Trophoblast cell (in vitro differentiated cells and primary cell): ENCODE measurements at regions not wholly inside any gene's neighbourhood (a gene's known extent, or its start where the extent isn't known, plus 50 kb on each side); places are given as distances from the start of the nearest gene placed in this dataset.

Experiments
- DNase-seq, 2 donors: peaks; one replicate each; pipeline ENCODE4 v3.0.0-alpha.2; 2016
- H2AFZ ChIP-seq: 2 replicates; pipeline ENCODE4 v1.6.1; 2013; ENCODE audit warnings: low read length, moderate library complexity, mild to moderate bottlenecking; ENCODE audit not compliant: insufficient read depth, poor library complexity
- H2AK5ac ChIP-seq: 2 replicates; pipeline ENCODE4 v1.6.1; 2013; ENCODE audit warnings: mild to moderate bottlenecking, low read length
- H2BK120ac ChIP-seq: 2 replicates; pipeline ENCODE4 v1.6.1; 2013; ENCODE audit warnings: low read length, mild to moderate bottlenecking, moderate library complexity; ENCODE audit not compliant: insufficient read depth, poor library complexity
- H2BK12ac ChIP-seq: 2 replicates; pipeline ENCODE4 v1.6.1; 2013; ENCODE audit warnings: mild to moderate bottlenecking, low read length, moderate library complexity
- H2BK5ac ChIP-seq: 2 replicates; pipeline ENCODE4 v1.6.1; 2013; ENCODE audit warnings: low read length, low read depth, moderate library complexity, mild to moderate bottlenecking; ENCODE audit not compliant: poor library complexity
- H3K14ac ChIP-seq: 2 replicates; pipeline ENCODE4 v1.6.1; 2013; ENCODE audit warnings: mild to moderate bottlenecking, low read length
- H3K18ac ChIP-seq: 2 replicates; pipeline ENCODE4 v1.6.1; 2013; ENCODE audit warnings: mild to moderate bottlenecking, low read length
- H3K23ac ChIP-seq: 2 replicates; pipeline ENCODE4 v1.6.1; 2013; ENCODE audit warnings: low read length
- H3K27ac ChIP-seq: 2 replicates; pipeline ENCODE4 v1.5.1; 2013; ENCODE audit warnings: low read depth, mild to moderate bottlenecking, inconsistent platforms, low read length, moderate library complexity
- H3K27me3 ChIP-seq: 2 replicates; pipeline ENCODE4 v1.6.1; 2013; ENCODE audit warnings: inconsistent platforms, mild to moderate bottlenecking, low read length, moderate library complexity; ENCODE audit not compliant: insufficient read depth
- H3K36me3 ChIP-seq, 2 experiments: 1 replicate in 1 of 2; 2 replicates in 1 of 2; pipeline ENCODE4 v1.6.1; 2013; ENCODE audit warnings: low read length in 2 of 2, mild to moderate bottlenecking in 2 of 2, moderate library complexity in 1 of 2; ENCODE audit not compliant: insufficient read depth in 2 of 2, control insufficient read depth in 1 of 2
- H3K4ac ChIP-seq: 2 replicates; pipeline ENCODE4 v1.6.1; 2013; ENCODE audit warnings: low read depth, mild to moderate bottlenecking, low read length, moderate library complexity
- H3K4me1 ChIP-seq, 2 experiments: 1 replicate in 1 of 2; 2 replicates in 1 of 2; pipeline ENCODE4 v1.6.1; 2013; ENCODE audit warnings: low read length in 2 of 2, mild to moderate bottlenecking in 2 of 2, moderate library complexity in 1 of 2; ENCODE audit not compliant: insufficient read depth in 2 of 2, control insufficient read depth in 1 of 2
- H3K4me2 ChIP-seq: 2 replicates; pipeline ENCODE4 v1.6.1; 2013; ENCODE audit warnings: inconsistent platforms, mild to moderate bottlenecking, low read length, moderate library complexity
- H3K4me3 ChIP-seq: 2 replicates; pipeline ENCODE4 v1.5.1; 2013; ENCODE audit warnings: mild to moderate bottlenecking, low read depth, low read length, inconsistent platforms
- H3K79me1 ChIP-seq: one replicate; pipeline ENCODE4 v1.6.1; 2013; ENCODE audit warnings: low read length
- H3K79me2 ChIP-seq: 2 replicates; pipeline ENCODE4 v1.6.1; 2013; ENCODE audit warnings: low read length, mild to moderate bottlenecking; ENCODE audit not compliant: control insufficient read depth, insufficient read depth, poor library complexity
- H3K9ac ChIP-seq: 2 replicates; pipeline ENCODE4 v1.6.1; 2013; ENCODE audit warnings: mild to moderate bottlenecking, low read length
- H3K9me3 ChIP-seq: 2 replicates; pipeline ENCODE4 v1.6.1; 2013; ENCODE audit warnings: low read depth, mild to moderate bottlenecking, control low read depth, inconsistent platforms, low read length; ENCODE audit not compliant: insufficient read depth
- H4K12ac ChIP-seq: 2 replicates; pipeline ENCODE4 v1.6.1; 2013; ENCODE audit warnings: low read depth, mild to moderate bottlenecking, low read length, moderate library complexity
- H4K8ac ChIP-seq: 2 replicates; pipeline ENCODE4 v1.6.1; 2013; ENCODE audit warnings: low read depth, mild to moderate bottlenecking, low read length, moderate library complexity
- H4K91ac ChIP-seq: one replicate; pipeline ENCODE4 v1.6.1; 2013; ENCODE audit warnings: low read depth, mild to moderate bottlenecking, low read length, moderate library complexity
- WGBS: extraction: QIAGEN DNeasy Blood & Tissue Kit; methylation state at CpG from one replicate; pipeline ENCODE4 v1.1.7; 2013; ENCODE audit warnings: missing lambda C conversion rate; ENCODE audit not compliant: insufficient read length, insufficient coverage; ENCODE audit errors: extremely low coverage; 5-methylcytosine and 5-hydroxymethylcytosine counted together

DNA sequence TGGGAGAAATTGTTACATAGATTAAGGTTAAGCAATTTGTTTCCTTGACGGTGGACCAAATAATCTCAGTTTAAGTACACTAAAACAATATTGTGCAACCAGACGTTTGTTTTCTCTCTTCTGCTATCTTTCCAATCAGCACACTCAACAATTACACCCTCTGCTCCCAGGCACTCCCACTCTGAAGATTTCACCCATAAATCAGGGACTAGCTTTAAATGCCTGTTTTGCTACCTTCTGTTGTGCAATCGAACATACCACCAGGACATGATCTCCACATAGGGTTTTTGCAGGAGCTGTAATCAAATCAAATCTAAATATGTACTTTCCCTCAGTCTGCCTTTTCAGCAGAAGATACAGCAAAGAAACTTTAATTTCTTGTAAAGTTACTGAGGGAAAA lies 405.8 kb upstream of the TLE4 start:
- Histone ChIP-seq H3K18ac (no peak overlapping the region), H4K12ac (no peak overlapping the region), H2BK12ac (no peak overlapping the region), H2BK5ac (no peak overlapping the region), H3K9ac (no peak overlapping the region), H3K23ac (no peak overlapping the region), H2AFZ (no peak overlapping the region), H3K4me3 (no peak overlapping the region), H3K79me1 (peaks cover 5% of the 10 kb centered on the region), H2AK5ac (no peak overlapping the region), H3K79me2 (no peaks in the 10 kb centered on the region), H3K36me3 (no peaks in the 10 kb centered on the region), H3K4ac (no peak overlapping the region), H4K8ac (no peak overlapping the region), H3K27me3 (no peaks in the 10 kb centered on the region), H3K9me3 (no peaks in the 10 kb centered on the region), H3K4me1 (peaks cover 5 to 7% of the 10 kb centered on the region in 2 experiments), H3K4me2 (no peak overlapping the region), H2BK120ac (no peak overlapping the region), H3K27ac (no peak overlapping the region), H3K14ac (no peak overlapping the region), H4K91ac (no peak overlapping the region)
- no CpG with 5 or more reads among the region's 3 CpGs for WGBS
- peak; percentile 38 to 74 for DNase-seq

DNA sequence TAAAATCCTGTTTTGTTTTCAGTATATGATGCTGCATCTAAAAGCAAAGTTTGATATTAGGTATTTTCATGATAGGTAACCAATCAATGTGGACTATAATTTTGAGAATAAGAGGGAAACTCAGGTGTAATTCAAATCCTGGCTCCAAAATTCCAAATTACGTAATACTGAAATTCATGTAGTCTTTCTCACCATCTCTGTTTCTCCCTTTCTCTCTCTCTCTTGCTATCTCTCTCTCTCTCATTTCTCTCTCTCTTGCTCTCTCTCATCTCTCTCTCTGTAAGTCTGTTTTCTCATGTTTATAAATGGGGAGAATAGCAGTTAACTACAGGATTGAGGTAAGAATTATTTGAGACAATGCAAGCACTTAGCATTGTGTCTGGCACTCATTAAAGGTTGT lies 401.1 kb upstream of the TLE4 start:
- H2BK120ac ChIP-seq = no peak overlapping the region

DNA sequence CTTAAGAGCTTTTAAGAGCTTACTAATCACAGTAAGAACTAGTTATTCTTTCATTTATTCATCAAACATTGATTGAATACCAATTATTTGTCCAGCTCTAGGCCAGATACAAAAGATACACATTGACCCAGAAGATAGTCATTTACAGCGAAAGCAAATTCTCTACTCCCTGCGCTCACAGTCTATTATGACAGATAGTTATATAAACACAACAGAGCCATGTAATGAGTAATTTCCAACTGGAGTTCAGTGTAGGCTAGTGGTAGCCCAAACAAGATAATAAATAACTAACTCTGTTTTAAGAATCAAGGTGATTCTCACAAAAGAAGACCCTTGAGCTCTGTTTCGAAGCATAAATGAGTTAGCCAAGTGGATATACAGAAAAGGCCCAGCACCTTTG lies 397.8 kb upstream of the TLE4 start:
- Histone ChIP-seq H3K79me2 (no peaks in the 10 kb centered on the region), H2BK12ac (no peak overlapping the region), H4K8ac (no peak overlapping the region), H3K4me3 (no peak overlapping the region), H2BK5ac (no peak overlapping the region), H3K14ac (no peak overlapping the region), H3K36me3 (no peaks in the 10 kb centered on the region), H3K18ac (no peak overlapping the region), H3K23ac (no peak overlapping the region), H3K9me3 (no peaks in the 10 kb centered on the region), H4K91ac (no peak overlapping the region), H3K79me1 (no peaks in the 10 kb centered on the region), H2AK5ac (no peak overlapping the region), H4K12ac (no peak overlapping the region), H3K9ac (no peak overlapping the region), H3K27ac (no peak overlapping the region), H2AFZ (no peak overlapping the region), H3K4me1 (no peaks in the 10 kb centered on the region), H3K4ac (no peak overlapping the region), H2BK120ac (no peak overlapping the region), H3K4me2 (no peak overlapping the region), H3K27me3 (no peaks in the 10 kb centered on the region)
- WGBS = no CpG with 5 or more reads among the region's 3 CpGs
- no peak for DNase-seq

More for the DNA sequence above, 401.1 kb upstream of the TLE4 start:
- Histone ChIP-seq H3K79me2 (no peaks in the 10 kb centered on the region), H3K4ac (no peak overlapping the region), H3K9ac (no peak overlapping the region), H3K4me1 (peaks cover 5% of the 10 kb centered on the region in 2 experiments), H3K14ac (no peak overlapping the region), H3K4me2 (no peak overlapping the region), H4K8ac (no peak overlapping the region), H2BK12ac (no peak overlapping the region), H2AK5ac (no peak overlapping the region), H4K91ac (no peak overlapping the region), H3K9me3 (no peaks in the 10 kb centered on the region), H3K36me3 (no peaks in the 10 kb centered on the region), H3K79me1 (peaks cover 5% of the 10 kb centered on the region), H3K18ac (no peak overlapping the region), H2AFZ (no peak overlapping the region), H2BK5ac (no peak overlapping the region), H3K4me3 (no peak overlapping the region), H4K12ac (no peak overlapping the region), H3K27me3 (no peaks in the 10 kb centered on the region), H3K27ac (no peak overlapping the region), H3K23ac (no peak overlapping the region)
- no peak for DNase-seq
- WGBS = no CpG with 5 or more reads among the region's 1 CpG

DNA sequence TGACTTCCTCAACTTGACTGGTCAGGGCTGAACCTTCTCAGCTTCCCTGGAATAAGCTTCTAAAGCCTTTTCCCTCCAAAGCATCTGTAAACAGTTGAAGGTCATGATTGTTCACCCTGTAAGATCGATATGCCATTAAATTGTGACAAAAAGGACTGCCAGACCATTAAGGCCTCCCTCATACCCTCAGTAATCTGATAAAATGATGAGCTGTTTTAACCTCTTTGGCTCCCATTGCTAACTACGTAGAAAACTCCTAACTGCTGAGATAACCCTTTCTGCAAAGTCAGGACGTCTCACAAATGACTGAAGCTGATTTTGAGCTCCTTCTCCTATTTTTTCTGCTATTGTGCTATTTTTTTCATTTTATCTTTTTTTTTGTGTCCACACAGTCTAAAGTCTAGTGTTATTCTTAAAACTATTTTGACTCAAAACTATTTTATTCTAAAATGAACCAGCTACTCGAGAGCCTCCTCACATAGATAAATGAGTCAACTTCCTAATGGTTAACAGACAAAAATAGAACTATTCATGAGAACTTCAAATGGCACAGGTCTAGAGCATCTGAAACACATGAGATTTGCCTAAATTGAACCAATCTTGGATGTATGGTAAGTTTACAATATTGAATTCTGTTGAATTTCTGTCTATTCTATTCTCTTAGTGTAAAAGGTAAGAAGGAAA lies 395.6 kb upstream of the TLE4 start:
- DNase-seq = no peak
- no peaks in the 10 kb centered on the region for H3K4me1 ChIP-seq
- H2AFZ ChIP-seq = no peak overlapping the region
- H3K27me3 ChIP-seq = no peaks in the 10 kb centered on the region
- no peak overlapping the region for H3K27ac ChIP-seq
- H4K91ac ChIP-seq = no peak overlapping the region
- H3K79me2 ChIP-seq = no peaks in the 10 kb centered on the region
- H3K4ac ChIP-seq = no peak overlapping the region
- no peak overlapping the region for H2BK12ac ChIP-seq
- H2BK120ac ChIP-seq = no peak overlapping the region
- no peak overlapping the region for H2AK5ac ChIP-seq
- no peak overlapping the region for H3K4me3 ChIP-seq
- no peak overlapping the region for H2BK5ac ChIP-seq
- H3K9me3 ChIP-seq = no peaks in the 10 kb centered on the region
- no peak overlapping the region for H3K9ac ChIP-seq
- H4K12ac ChIP-seq = no peak overlapping the region
- no peak overlapping the region for H3K18ac ChIP-seq
- no peaks in the 10 kb centered on the region for H3K36me3 ChIP-seq
- no peak overlapping the region for H3K23ac ChIP-seq
- no CpG with 5 or more reads among the region's 4 CpGs for WGBS
- no peak overlapping the region for H3K4me2 ChIP-seq
- H3K14ac ChIP-seq = no peak overlapping the region
- no peaks in the 10 kb centered on the region for H3K79me1 ChIP-seq
- H4K8ac ChIP-seq = no peak overlapping the region
